ENCODE measurements at regions not wholly inside any gene's neighbourhood (a gene's known extent, or its start where the extent isn't known, plus 50 kb on each side); places are given as distances from the start of the nearest gene placed in this dataset.

DNA sequence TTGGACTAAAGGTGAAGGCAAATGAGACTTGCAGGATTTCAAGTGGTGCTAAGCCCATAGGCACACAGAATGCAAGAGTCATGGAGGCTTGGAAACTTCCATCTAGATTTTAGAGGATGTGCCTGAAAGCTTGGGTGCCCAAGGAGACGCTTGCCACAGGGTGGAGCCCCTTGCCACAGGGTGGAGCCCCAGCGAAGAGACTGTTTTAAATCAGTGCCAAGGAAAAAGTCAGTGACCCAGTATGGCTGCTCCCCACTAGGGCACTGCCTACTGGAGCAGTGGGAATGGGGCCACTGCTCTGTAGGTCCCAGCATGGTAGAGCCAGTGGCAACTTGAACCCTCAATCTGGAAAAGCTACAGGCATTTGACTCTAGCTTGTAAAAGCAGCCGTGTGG lies 794.2 kb upstream of the LCORL start:
- CTCF ChIA-PET, result no interaction called here
- DNase-seq (ENCODE audit: low spot score), result no peak
- no peak overlapping the region for H3K27ac ChIP-seq
- TF ChIP-seq, protein P1, sequence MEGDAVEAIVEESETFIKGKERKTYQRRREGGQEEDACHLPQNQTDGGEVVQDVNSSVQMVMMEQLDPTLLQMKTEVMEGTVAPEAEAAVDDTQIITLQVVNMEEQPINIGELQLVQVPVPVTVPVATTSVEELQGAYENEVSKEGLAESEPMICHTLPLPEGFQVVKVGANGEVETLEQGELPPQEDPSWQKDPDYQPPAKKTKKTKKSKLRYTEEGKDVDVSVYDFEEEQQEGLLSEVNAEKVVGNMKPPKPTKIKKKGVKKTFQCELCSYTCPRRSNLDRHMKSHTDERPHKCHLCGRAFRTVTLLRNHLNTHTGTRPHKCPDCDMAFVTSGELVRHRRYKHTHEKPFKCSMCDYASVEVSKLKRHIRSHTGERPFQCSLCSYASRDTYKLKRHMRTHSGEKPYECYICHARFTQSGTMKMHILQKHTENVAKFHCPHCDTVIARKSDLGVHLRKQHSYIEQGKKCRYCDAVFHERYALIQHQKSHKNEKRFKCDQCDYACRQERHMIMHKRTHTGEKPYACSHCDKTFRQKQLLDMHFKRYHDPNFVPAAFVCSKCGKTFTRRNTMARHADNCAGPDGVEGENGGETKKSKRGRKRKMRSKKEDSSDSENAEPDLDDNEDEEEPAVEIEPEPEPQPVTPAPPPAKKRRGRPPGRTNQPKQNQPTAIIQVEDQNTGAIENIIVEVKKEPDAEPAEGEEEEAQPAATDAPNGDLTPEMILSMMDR (conservative IDR thresholded peaks at IDR 0.05; ENCODE audit: low read depth), result no peak
- POLR2A ChIA-PET (ENCODE audit: low non-redundant PET), result no interaction called here

DNA sequence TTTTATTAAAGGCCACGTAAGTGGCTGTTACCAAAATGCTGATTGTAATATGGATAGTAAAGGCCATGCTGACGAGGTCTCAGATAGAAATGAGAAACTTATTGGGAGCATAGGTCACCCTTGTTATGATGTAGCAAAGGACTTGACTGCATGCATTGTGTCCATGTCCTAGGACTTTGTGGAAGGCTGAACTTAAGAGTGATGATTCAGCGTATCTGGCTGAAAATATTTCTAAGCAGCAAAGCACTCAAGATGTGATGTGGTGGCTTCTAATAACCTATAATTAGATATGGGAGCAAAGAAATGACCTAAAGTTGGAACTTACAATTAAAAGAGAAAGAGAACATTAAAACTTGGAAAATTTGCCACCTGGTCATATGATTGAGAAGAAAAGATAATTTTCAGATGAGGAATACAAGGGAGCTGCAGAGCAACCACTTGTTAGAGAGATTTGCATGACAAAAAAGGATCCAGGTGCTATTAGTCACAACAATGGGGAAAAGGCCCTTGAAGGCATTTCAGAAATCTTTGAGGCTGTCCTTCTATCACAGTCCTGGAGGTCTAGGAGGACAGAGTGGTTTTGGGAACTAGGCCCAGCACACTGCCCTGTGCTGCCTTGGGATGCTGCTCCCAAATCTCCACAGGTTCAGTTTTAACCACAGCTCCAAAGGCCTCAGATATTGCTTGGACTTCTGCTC lies 793.7 kb upstream of the LCORL start:
- TF ChIP-seq, protein P1 (conservative IDR thresholded peaks at IDR 0.05; ENCODE audit: low read depth), result no peak
- ChIA-PET POLR2A (ENCODE audit: low non-redundant PET) (no interaction called here), CTCF (no interaction called here)
- no peak for DNase-seq (ENCODE audit: low spot score)
- H3K27ac ChIP-seq, result no peak overlapping the region

DNA sequence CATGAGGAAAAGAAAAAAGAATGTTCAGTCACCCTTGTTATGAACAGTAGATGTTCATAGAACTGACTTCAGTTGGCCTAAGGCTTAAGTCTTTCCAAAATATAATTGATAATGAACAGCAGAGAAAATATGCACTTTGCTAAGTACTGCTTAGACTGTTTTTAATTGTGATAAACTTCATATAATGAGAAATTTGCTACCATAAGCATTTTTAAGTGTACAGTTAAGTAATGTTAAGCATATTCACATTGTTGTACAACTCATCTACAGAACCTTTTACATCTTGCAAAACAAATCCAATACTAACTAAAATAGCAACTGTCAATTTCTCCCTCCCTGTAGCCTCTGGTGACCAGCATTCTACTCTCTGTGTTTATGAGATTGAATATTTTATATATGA lies 792.2 kb upstream of the LCORL start:
- DNase-seq (ENCODE audit: low spot score), result no peak
- TF ChIP-seq, protein P1 (conservative IDR thresholded peaks at IDR 0.05; ENCODE audit: low read depth), result no peak
- POLR2A ChIA-PET (ENCODE audit: low non-redundant PET), result no interaction called here
- CTCF ChIA-PET, result no interaction called here
- no peak overlapping the region for H3K27ac ChIP-seq

DNA sequence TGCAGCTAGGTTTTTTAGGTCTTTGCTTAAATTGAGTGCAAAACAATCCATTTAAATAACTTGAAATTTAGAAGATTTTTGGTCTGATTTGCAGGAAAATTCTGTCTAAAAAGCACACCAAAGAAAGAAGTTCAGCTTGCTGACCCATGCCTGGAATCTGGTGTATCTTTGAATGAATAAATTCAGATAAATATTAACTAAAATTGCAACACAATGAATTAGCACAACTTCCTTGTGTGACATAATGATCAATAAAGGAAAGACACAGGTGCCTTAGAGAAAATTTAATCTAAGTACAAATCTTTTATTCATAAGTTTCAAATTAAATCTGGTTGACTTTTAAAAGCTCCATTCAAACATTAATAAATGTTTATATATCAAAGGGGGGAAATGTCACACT lies 791.5 kb upstream of the LCORL start:
- H3K27ac ChIP-seq, result no peak overlapping the region
- ChIA-PET CTCF (no interaction called here), POLR2A (ENCODE audit: low non-redundant PET) (no interaction called here)
- TF ChIP-seq, protein P1 (conservative IDR thresholded peaks at IDR 0.05; ENCODE audit: low read depth), result no peak
- no peak for DNase-seq (ENCODE audit: low spot score)

DNA sequence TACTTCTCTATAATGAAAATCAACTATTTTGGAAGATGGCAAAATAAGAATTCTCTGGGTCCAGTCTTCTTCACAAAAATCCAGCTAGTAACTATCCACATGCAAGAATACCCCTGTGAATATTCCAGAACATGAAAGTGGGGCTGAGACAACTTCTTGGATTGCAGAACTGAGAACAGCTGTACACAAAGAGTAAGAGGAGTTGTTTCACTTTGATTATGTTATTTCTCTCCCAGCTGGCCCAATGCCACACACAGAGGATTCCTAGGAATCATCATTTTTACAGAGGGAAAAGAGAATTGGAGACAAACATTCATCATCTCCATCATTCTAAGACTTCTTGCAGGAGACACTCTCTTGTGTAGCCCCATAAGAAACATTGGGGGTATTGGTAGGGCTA lies 782.2 kb upstream of the LCORL start:
- ChIA-PET CTCF (no interaction called here), POLR2A (ENCODE audit: low non-redundant PET) (no interaction called here)
- TF ChIP-seq, protein P1 (conservative IDR thresholded peaks at IDR 0.05; ENCODE audit: low read depth), result no peak
- DNase-seq (ENCODE audit: low spot score), result no peak
- H3K27ac ChIP-seq, result no peak overlapping the region

DNA sequence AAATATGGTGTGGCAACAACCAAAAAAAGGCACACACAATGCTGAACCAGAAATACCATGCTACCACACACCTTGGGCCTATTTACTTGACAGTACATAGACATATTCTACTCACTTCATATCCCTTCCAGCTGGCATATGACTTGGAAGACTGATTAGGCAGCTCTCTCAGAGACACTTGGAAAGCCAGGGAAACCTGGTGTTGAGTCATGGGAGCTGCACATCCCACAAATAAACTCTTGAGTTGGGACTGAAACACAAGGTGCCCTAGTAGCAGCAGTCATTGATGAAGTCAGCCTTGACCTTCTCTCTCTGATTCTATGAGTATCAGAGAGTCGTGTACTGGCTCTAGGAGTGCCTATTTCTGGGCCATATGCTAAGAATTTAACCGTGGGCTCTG lies 776.6 kb upstream of the LCORL start:
- ChIA-PET POLR2A (ENCODE audit: low non-redundant PET) (no interaction called here), CTCF (no interaction called here)
- no peak for DNase-seq (ENCODE audit: low spot score)
- TF ChIP-seq, protein P1 (conservative IDR thresholded peaks at IDR 0.05; ENCODE audit: low read depth), result no peak
- H3K27ac ChIP-seq, result no peak overlapping the region

DNA sequence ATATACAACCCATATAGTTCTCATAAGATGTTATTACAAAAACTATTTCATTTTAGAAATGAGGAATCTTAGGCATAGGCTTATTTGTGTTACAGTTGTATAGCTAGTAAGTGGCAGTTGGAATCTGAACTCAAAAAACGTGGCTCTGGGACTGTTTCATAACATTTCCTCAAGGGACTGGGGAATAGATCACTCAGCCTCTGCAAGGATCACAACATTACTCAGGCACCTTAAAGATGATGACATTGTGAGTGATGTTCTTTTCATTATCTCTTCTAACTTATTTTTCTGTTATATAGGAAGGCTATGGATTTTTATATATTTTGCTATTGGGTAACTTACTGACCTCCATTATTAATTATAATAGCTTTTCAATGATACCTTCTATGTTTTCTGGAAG lies 774.2 kb upstream of the LCORL start:
- no peak for DNase-seq (ENCODE audit: low spot score)
- TF ChIP-seq, protein P1 (conservative IDR thresholded peaks at IDR 0.05; ENCODE audit: low read depth), result no peak
- no peak overlapping the region for H3K27ac ChIP-seq
- ChIA-PET POLR2A (ENCODE audit: low non-redundant PET) (no interaction called here), CTCF (no interaction called here)
